ENCODE measurements at regions not wholly inside any gene's neighbourhood (a gene's known extent, or its start where the extent isn't known, plus 50 kb on each side); places are given as distances from the start of the nearest gene placed in this dataset.

- TF ChIP-seq CTCF (IDR thresholded peaks at IDR 0.05; ENCODE audit: insufficient read depth, low read length, poor library complexity, severe bottlenecking) = no peak
- no peak for TF ChIP-seq EZH2phosphoT487 (conservative IDR thresholded peaks at IDR 0.05; ENCODE audit: low read length)
Measured at GRCh38 chrX:38941675-38942074, 140.4 kb downstream of the MID1IP1 start.
